Testis (tissue), 2 donors: ENCODE measurements at regions not wholly inside any gene's neighbourhood (a gene's known extent, or its start where the extent isn't known, plus 50 kb on each side); places are given as distances from the start of the nearest gene placed in this dataset.

ENCODE experiments used
- DNase-seq: peaks from one replicate; pipeline ENCODE4 v3.0.0-alpha.2; 2019
- H3K27ac ChIP-seq, 2 donors: fragments of 200-600 bp; sonication (generic); one replicate each; pipeline ENCODE4 v1.5.1; 2019
- H3K27me3 ChIP-seq: fragments of 200-600 bp; sonication (generic); one replicate; pipeline ENCODE4 v1.5.1; 2019
- H3K36me3 ChIP-seq: fragments of 200-600 bp; sonication (generic); one replicate; pipeline ENCODE4 v1.5.1; 2017; ENCODE audit warnings: low read depth; ENCODE audit errors: missing control alignments
- H3K4me1 ChIP-seq: fragments of 200-600 bp; sonication (generic); one replicate; pipeline ENCODE4 v1.5.1; 2019
- H3K4me3 ChIP-seq, 2 donors: fragments of 200-600 bp; sonication (generic); one replicate each; pipeline ENCODE4 v1.5.1; 2017 to 2019
- H3K9me3 ChIP-seq: fragments of 200-600 bp; sonication (generic); one replicate; pipeline ENCODE4 v1.5.1; 2017
- CTCF ChIP-seq, 3 experiments: fragments of 450-650 bp in 2 of 3; fragments of 200-600 bp in 1 of 3; sonication (generic) in 1 of 3; IDR thresholded peaks; one replicate each; pipeline ENCODE4 v1.5.1; 2016 to 2019; ENCODE audit warnings: antibody characterized with exemption in 3 of 3, mild to moderate bottlenecking in 2 of 3, moderate library complexity in 1 of 3
- POLR2A ChIP-seq: fragments of 450-650 bp; IDR thresholded peaks from one replicate; pipeline ENCODE4 v1.6.1; 2017; ENCODE audit warnings: antibody characterized with exemption, mild to moderate bottlenecking, moderate library complexity
- WGBS, 2 donors: methylation state at CpG; one replicate each; pipeline ENCODE4 v1.1.5; 2018; 5-methylcytosine and 5-hydroxymethylcytosine counted together
- intact Hi-C: fragments of 100-400 bp; cut with DNase I; formaldehyde crosslinking; loops from one replicate; pipeline ENCODE4 v1.15.1; 2023; ENCODE audit warnings: low total_unique reads

- Histone ChIP-seq H3K27me3 (no peaks in the 10 kb centered on the region), H3K4me3 (no peak overlapping the region), H3K27ac (no peak overlapping the region), H3K4me1 (no peaks in the 10 kb centered on the region), H3K9me3 (no peaks in the 10 kb centered on the region), H3K36me3 (no peaks in the 10 kb centered on the region)
- TF ChIP-seq CTCF (IDR thresholded peaks at IDR 0.05), result no peak
- TF ChIP-seq POLR2A, result no peak
- intact Hi-C loops, result no loop called here
- no peak for DNase-seq
- WGBS, 2 donors, result 67 to 68% methylated on average over 6 of the region's 6 CpGs
Measured at GRCh38 chr20:57970856-57971255, 257.6 kb downstream of the ANKRD60 start.

- 68 to 89% methylated on average over 5 of the region's 5 CpGs for WGBS, 2 donors
- TF ChIP-seq POLR2A (no peak), CTCF (IDR thresholded peaks at IDR 0.05) (no peak)
- intact Hi-C loops, result no loop called here
- Histone ChIP-seq H3K27ac (no peak overlapping the region), H3K27me3 (no peaks in the 10 kb centered on the region), H3K36me3 (no peaks in the 10 kb centered on the region), H3K4me3 (no peak overlapping the region), H3K4me1 (no peaks in the 10 kb centered on the region), H3K9me3 (no peaks in the 10 kb centered on the region)
- DNase-seq, result no peak
Measured at GRCh38 chr20:57970116-57970515, 258.3 kb downstream of the ANKRD60 start.

GRCh38 chr20:57968120-57968519 is 258.3 kb upstream of the PMEPA1 start:
- H3K4me3 ChIP-seq, result no peak overlapping the region
- 100% methylated on average over 1 of the region's 1 CpG for WGBS, 2 donors
- no peak overlapping the region for H3K27ac ChIP-seq
- H3K9me3 ChIP-seq, result no peaks in the 10 kb centered on the region
- DNase-seq, result no peak
- no peaks in the 10 kb centered on the region for H3K27me3 ChIP-seq
- H3K4me1 ChIP-seq, result peaks cover 3% of the 10 kb centered on the region
- H3K36me3 ChIP-seq, result no peaks in the 10 kb centered on the region
- intact Hi-C loops, result no loop called here
- TF ChIP-seq CTCF (IDR thresholded peaks at IDR 0.05) (no peak), POLR2A (no peak)

- H3K4me1 ChIP-seq, result peaks cover 3% of the 10 kb centered on the region
- H3K9me3 ChIP-seq, result no peaks in the 10 kb centered on the region
- no peaks in the 10 kb centered on the region for H3K27me3 ChIP-seq
- WGBS, 2 donors, result 79 to 86% methylated on average over 10 of the region's 10 CpGs
- intact Hi-C loops, result no loop called here
- H3K36me3 ChIP-seq, result no peaks in the 10 kb centered on the region
- no peak for TF ChIP-seq CTCF (IDR thresholded peaks at IDR 0.05)
- TF ChIP-seq POLR2A, result no peak
- no peak overlapping the region for H3K4me3 ChIP-seq
- H3K27ac ChIP-seq, result no peak overlapping the region
- DNase-seq, result no peak
Measured at GRCh38 chr20:57967364-57967763, 257.5 kb upstream of the PMEPA1 start.

- Histone ChIP-seq H3K36me3 (no peaks in the 10 kb centered on the region), H3K9me3 (no peaks in the 10 kb centered on the region), H3K27ac (no peak overlapping the region), H3K27me3 (no peaks in the 10 kb centered on the region), H3K4me1 (peaks cover 3% of the 10 kb centered on the region), H3K4me3 (no peak overlapping the region)
- 75 to 87% methylated on average over 5 of the region's 5 CpGs for WGBS, 2 donors
- no peak for TF ChIP-seq POLR2A
- no peak for TF ChIP-seq CTCF (IDR thresholded peaks at IDR 0.05)
- no peak for DNase-seq
- intact Hi-C loops, result no loop called here
Measured at GRCh38 chr20:57966620-57967019, 256.8 kb upstream of the PMEPA1 start.
